Activated CD4-positive, CD25-positive, alpha-beta regulatory T cell treated with anti-CD3 and anti-CD28 coated beads, Interleukin-2, amount 50 U/mL, for 24 hours (primary cell): ENCODE measurements at regions not wholly inside any gene's neighbourhood (a gene's known extent, or its start where the extent isn't known, plus 50 kb on each side); places are given as distances from the start of the nearest gene placed in this dataset.

Experiments
- ATAC-seq, 2 donors: fragments of 150-1000 bp; cut with Tn5 transposase; one replicate each; pipeline ENCODE4 v1.10.0; 2021; ENCODE audit warnings: mild to moderate bottlenecking in 1 of 2, moderate library complexity in 1 of 2

GRCh38 chr5:61623401-61624069 is 291.5 kb downstream of the ZSWIM6 start:
- ATAC-seq: no peak

- ATAC-seq: no peak
Observed at GRCh38 chr5:61624553-61625136, 292.6 kb downstream of the ZSWIM6 start.

- ATAC-seq: no peak
Observed at GRCh38 chr5:61625137-61625561, 293.1 kb downstream of the ZSWIM6 start.

DNA sequence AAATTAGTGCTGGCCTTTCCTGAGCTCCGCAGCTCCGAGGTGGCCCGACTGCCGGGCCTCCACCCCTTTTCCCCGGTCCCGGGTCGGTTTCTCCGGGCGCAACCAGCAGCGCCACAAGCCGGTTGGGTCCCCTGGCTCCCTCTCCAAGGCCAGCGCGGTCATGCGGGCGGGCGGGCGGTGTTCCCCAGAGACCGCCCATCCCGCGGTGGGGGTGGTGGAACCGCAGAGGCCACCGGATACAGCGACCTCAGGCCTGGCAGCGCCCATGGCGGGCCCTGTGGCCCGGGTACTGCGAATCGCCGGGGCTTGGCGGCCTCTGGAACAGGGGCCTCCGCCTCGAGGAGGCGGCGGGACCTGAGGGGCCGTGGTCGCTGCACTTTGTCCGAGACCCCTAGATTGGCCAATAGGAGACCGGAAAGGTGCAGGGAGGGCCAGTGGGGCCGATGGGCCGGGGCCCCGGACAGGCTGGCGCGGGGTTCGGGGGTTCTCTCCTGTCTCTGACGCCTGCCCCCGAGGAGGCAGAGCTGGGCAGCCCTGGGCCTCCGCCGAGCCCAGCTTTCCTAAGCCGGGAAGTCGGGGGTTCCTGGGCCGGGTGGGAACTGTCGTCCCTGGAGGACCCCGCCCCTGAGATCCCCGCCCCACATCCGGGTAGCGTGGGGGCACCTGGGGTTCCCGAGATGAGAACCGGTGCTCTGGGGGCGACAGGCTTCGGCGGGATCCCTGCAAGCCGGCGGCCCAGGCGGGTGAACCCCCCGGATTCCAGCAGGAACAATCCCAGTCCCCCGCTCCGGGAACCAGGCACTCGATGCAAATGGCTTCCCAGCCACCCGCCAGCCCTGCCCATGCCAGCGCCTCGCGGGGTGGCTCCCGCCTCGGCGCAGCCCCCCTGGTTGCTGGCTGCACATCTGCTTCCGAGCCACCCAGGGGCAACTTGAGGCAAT is 293.9 kb downstream of the ZSWIM6 start:
- peak; percentile 25 to 27 for ATAC-seq

GRCh38 chr5:61626639-61627282 is 294.7 kb downstream of the ZSWIM6 start:
- no peak for ATAC-seq

DNA sequence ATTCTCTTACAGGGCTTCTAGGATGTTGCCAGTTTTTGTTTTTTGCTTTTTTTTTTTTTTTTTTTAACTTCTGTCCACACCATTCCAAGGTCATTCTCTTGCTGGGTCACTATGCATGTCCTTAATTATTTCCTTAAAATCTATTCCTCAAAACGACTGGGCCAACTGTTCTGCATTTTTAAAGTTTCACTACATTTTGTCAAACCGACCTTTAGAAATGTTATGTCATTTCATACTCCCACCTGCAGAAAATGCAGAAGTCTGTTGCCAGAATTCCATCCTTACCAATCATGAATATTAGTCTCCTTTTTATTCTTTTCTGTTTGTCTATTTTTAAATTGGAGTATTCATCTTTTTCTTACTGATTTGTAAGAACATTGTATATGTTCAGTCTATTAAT is 295.5 kb downstream of the ZSWIM6 start:
- ATAC-seq: no peak

- ATAC-seq: no peak
Observed at GRCh38 chr5:61630908-61631307, 298.9 kb downstream of the ZSWIM6 start.

- no peak for ATAC-seq
Observed at GRCh38 chr5:61631438-61631941, 299.4 kb downstream of the ZSWIM6 start.

- no peak for ATAC-seq
Observed at GRCh38 chr5:61632064-61632463, 300.0 kb downstream of the ZSWIM6 start.

DNA sequence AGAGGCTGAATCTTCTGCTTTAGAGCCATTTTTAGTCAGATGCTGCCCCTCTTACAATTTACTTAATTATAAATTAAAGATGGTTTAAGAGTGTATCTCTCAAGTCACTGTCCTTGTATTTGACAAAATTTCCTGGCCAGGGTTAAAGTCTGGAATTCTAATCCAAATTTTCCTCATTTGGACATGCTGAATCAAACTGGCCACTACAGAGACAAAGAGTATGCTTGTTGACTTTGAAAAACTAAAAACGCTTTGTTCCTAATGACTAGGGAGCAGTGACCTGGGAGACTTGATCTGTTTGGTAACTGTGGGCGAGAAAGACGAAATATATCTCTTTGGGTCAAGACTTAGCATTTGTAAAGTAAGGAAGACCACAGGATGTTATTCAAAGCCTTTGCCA is 303.2 kb downstream of the ZSWIM6 start:
- no peak for ATAC-seq

DNA sequence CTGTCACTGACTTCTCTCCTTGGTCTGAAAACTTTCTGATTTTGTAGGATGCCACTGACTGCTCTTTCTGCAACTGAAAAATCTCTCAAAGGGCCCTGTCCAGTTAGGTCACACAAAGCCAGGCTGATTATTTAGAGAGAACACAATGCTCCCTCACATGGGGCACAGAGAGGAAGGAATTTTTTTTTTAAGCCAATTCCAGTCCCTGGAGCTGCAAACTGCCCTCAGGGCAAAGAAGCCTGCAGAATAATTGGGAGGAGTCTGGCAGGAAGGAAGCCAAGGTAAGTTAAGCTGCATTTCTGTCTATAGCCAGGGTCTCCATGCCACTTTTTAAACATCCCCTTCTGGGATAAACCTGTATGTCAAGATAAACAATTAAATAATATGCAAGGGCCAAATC is 305.5 kb downstream of the ZSWIM6 start:
- no peak for ATAC-seq

DNA sequence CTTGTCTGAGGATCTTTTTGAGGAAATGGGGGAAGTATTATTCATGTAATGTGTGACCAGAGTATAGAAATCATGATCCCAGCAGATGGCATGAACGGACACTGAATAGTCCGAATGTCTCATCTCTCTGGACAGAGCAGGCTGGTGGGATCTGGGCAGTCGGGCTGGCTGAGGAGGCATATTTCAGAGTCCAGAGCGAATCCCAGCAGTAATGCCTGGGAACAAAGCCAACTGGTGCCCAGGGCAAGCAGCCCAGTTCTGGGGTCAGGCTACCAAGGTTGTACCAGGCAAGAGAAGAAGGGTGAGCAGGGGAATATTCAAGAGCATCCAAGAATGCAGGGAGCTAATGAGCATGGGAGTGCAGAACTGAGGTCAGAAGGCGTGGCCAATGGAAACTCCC is 306.4 kb downstream of the ZSWIM6 start:
- ATAC-seq: no peak

- ATAC-seq: no peak
Observed at GRCh38 chr5:61640179-61641021, 308.3 kb downstream of the ZSWIM6 start.

DNA sequence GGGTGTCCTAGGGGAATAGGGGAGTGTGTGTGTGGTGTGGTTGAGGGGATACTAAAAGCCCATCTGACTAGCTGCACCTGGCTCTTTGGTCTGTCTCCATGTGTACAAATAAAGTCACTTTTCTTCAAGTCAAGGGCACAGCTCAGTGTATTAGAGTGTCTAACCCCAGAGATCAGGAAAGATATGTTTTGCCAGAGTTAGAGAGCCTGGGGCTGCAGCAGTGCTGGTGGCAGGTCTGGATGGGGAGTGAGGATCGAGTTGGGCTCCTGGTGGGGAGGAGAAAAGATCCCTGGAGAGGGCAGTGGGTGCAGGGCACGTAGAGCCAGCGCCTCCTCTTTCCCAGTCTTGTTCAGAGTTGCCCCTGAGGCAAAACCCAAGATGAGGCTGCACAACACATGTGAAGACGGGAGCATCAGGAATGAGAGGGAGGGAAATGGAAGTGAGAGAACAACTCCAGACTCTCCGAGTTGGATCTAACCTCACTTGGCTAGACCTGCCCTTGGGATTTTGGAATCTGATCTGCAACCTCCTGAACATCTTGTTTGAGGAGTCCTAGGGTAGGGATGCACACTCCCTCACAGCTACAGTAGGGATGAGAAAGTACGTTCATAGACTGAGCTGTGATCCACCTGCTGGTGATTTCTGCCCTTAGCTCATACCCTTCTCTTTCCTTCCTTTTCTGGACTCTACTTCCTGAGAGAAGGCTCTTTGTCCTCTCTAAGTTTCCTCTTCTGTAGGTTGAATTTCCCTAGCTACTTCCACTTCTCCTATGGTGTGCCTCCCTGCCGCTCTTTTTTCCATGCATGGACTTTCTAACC is 309.9 kb downstream of the ZSWIM6 start:
- ATAC-seq: peak in 1 of 2 donors; percentile 22

- ATAC-seq: no peak
Observed at GRCh38 chr5:61647672-61648071, 315.6 kb downstream of the ZSWIM6 start.

DNA sequence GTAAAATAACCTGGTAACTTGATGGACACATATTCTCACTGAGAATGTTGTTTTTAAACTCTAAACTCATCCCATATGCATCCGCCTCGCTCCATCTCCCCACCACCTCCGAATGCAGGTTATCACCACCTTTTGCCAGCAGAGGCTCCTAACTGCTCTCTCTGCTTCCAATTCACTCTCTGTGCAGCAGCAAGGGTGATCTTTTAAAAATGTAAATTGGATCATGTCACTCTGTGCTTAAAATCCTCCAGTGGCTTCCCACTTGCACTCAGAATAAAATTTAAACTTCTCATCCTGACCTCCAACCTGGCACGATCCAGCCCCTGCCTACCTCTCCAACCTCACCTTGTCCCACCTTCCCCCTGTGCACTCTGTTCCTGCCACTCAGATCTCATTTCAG is 317.2 kb downstream of the ZSWIM6 start:
- ATAC-seq: no peak

GRCh38 chr5:61649971-61650370 is 317.9 kb downstream of the ZSWIM6 start:
- ATAC-seq: no peak

DNA sequence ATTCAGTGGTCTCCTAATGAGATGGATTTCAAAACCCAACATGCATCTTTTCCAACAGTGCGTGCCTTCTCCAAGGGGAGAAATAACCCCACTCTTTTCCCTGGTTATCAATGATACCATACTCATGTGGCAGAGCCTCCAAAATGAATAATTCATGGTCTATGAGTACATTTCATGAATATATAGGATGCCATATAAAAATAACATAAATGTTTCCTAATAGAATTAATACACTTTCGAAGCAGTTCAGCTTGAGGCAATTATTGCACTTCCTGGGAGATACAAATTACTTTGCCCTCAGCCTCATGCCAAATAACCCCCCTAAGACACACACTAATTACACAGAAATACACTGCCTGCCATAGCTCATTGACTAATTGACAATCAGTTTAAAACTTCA is 318.6 kb downstream of the ZSWIM6 start:
- no peak for ATAC-seq

- no peak for ATAC-seq
Observed at GRCh38 chr5:61651195-61651594, 319.1 kb downstream of the ZSWIM6 start.

GRCh38 chr5:61652916-61653315 is 320.9 kb downstream of the ZSWIM6 start:
- no peak for ATAC-seq
